PC-3 (cell line): ENCODE measurements at regions not wholly inside any gene's neighbourhood (a gene's known extent, or its start where the extent isn't known, plus 50 kb on each side); places are given as distances from the start of the nearest gene placed in this dataset.

Experiments
- ATAC-seq: fragments of 200-7000 bp; cut with Tn5 transposase; 2 replicates; pipeline ENCODE4 v1.9.1; 2020; ENCODE audit warnings: mild to moderate bottlenecking, moderate library complexity
- BruUV-seq: library from RNA; stranded (reverse); fragments of 400-500 nt; replicated peaks from 2 replicates; lab custom pipeline; 2021; lab: Mats Ljungman, UMichigan
- CTCF ChIA-PET: fragments of 300-600 bp; sonication (Branson Sonifier 250); formaldehyde crosslinking; loops from one replicate; lab custom pipeline; 2022; ENCODE audit warnings: antibody characterized with exemption; lab: Charles Lee
- POLR2A ChIA-PET: fragments of 300-600 bp; sonication (Branson Sonifier 250); formaldehyde crosslinking; loops from one replicate; lab custom pipeline; 2022; ENCODE audit warnings: antibody characterized with exemption; ENCODE audit not compliant: unreplicated experiment; lab: Charles Lee
- DNase-seq: peaks from one replicate; pipeline ENCODE4 v3.0.0-alpha.2; 2015
- H2AFZ ChIP-seq: fragments of 300-600 bp; sonication (generic); 2 replicates; pipeline ENCODE4 v1.6.0; 2016; ENCODE audit warnings: antibody characterized with exemption, low read length
- H3F3A ChIP-seq: fragments of 300-600 bp; sonication (generic); one replicate; pipeline ENCODE4 v1.6.0; 2017; ENCODE audit warnings: antibody characterized with exemption, low read length, control low read depth, mild to moderate bottlenecking; ENCODE audit not compliant: unreplicated experiment
- H3K27ac ChIP-seq: fragments of 300-600 bp; sonication (generic); 2 replicates; pipeline ENCODE4 v1.5.1; 2016; ENCODE audit warnings: mild to moderate bottlenecking, low read length
- H3K27me3 ChIP-seq: fragments of 300-600 bp; sonication (generic); 2 replicates; pipeline ENCODE4 v1.6.1; 2016; ENCODE audit warnings: low read length, mixed read lengths
- H3K36me3 ChIP-seq: fragments of 300-600 bp; sonication (generic); 2 replicates; pipeline ENCODE4 v1.6.1; 2016; ENCODE audit warnings: low read depth, mixed run types, low read length, mixed read lengths
- H3K4me1 ChIP-seq: fragments of 300-600 bp; sonication (generic); 2 replicates; pipeline ENCODE4 v1.5.1; 2016; ENCODE audit warnings: low read length; ENCODE audit not compliant: insufficient read depth
- H3K4me2 ChIP-seq: fragments of 300-600 bp; sonication (generic); 2 replicates; pipeline ENCODE4 v1.6.0; 2016; ENCODE audit warnings: low read length
- H3K4me3 ChIP-seq: fragments of 300-600 bp; sonication (generic); 2 replicates; pipeline ENCODE4 v1.5.1; 2016; ENCODE audit warnings: mild to moderate bottlenecking, low read length, mixed read lengths
- H3K79me2 ChIP-seq: fragments of 300-600 bp; sonication (generic); 2 replicates; pipeline ENCODE4 v1.6.1; 2017; ENCODE audit warnings: low read length, mixed read lengths
- H3K9ac ChIP-seq: fragments of 300-600 bp; sonication (generic); 2 replicates; pipeline ENCODE4 v1.6.0; 2016; ENCODE audit warnings: mild to moderate bottlenecking, low read length
- H3K9me2 ChIP-seq: fragments of 300-600 bp; sonication (generic); replicated peaks from 2 replicates; pipeline ENCODE4 v1.6.1; 2016; ENCODE audit warnings: mixed run types, low read length, mixed read lengths
- H3K9me3 ChIP-seq: fragments of 300-600 bp; sonication (generic); 2 replicates; pipeline ENCODE4 v1.6.1; 2016; ENCODE audit warnings: low read length, mixed read lengths
- H4K20me1 ChIP-seq: fragments of 300-600 bp; sonication (generic); 2 replicates; pipeline ENCODE4 v1.6.1; 2016; ENCODE audit warnings: low read length, mixed read lengths
- CTCF ChIP-seq: fragments of 300-600 bp; sonication (generic); conservative IDR thresholded peaks from 2 replicates; pipeline ENCODE4 v1.5.1; 2017; ENCODE audit warnings: antibody characterized with exemption, low read depth, mild to moderate bottlenecking, low read length
- EZH2 ChIP-seq: fragments of 300-600 bp; sonication (generic); IDR thresholded peaks from one replicate; pipeline ENCODE4 v1.6.1; 2017; ENCODE audit warnings: antibody characterized with exemption, mild to moderate bottlenecking, low read length; ENCODE audit not compliant: unreplicated experiment
- EZH2phosphoT487 ChIP-seq: fragments of 300-600 bp; sonication (generic); IDR thresholded peaks from 2 replicates; pipeline ENCODE4 v1.6.1; 2018; ENCODE audit warnings: mild to moderate bottlenecking, antibody characterized with exemption, low read length, borderline replicate concordance
- intact Hi-C: fragments of 100-400 bp; cut with micrococcal nuclease; formaldehyde crosslinking; loops from 2 replicates; pipeline ENCODE4 v1.9.0; 2023

- H3K36me3 ChIP-seq, result no peaks in the 10 kb centered on the region
- CTCF ChIA-PET, result no interaction called here
Measured at GRCh38 chr10:53572799-53573198, 800.2 kb upstream of the MBL2 start.

GRCh38 chr10:53570221-53570620 lies 797.6 kb upstream of the MBL2 start:
- no peaks in the 10 kb centered on the region for H3K36me3 ChIP-seq
- 0 out of 2 replicates have a peak, but pooled peaks have one; percentile 11 for ATAC-seq
- H3K9me2 ChIP-seq, result no peaks in the 10 kb centered on the region
- H3K79me2 ChIP-seq, result no peaks in the 10 kb centered on the region
- H3K4me1 ChIP-seq, result no peaks in the 10 kb centered on the region
- no peaks in the 10 kb centered on the region for H3F3A ChIP-seq
- TF ChIP-seq EZH2phosphoT487 (no peak), CTCF (no peak), EZH2 (no peak)
- no peak overlapping the region for H2AFZ ChIP-seq
- no peaks in the 10 kb centered on the region for H4K20me1 ChIP-seq
- intact Hi-C loops, result no loop called here
- no peak overlapping the region for H3K27ac ChIP-seq
- POLR2A ChIA-PET, result no interaction called here
- CTCF ChIA-PET, result no interaction called here
- DNase-seq, result no peak
- H3K9me3 ChIP-seq, result 0 out of 2 replicates have a peak, but pooled peaks cover 8% of the 10 kb centered on the region
- H3K9ac ChIP-seq, result no peak overlapping the region
- no peaks in the 10 kb centered on the region for H3K27me3 ChIP-seq
- no peak overlapping the region for H3K4me3 ChIP-seq
- H3K4me2 ChIP-seq, result no peak overlapping the region
- no TSS peak for BruUV-seq

More at GRCh38 chr10:53572799-53573198, 800.2 kb upstream of the MBL2 start:
- no peak overlapping the region for H3K4me2 ChIP-seq
- no peaks in the 10 kb centered on the region for H3K79me2 ChIP-seq
- H3K27ac ChIP-seq, result no peak overlapping the region
- H4K20me1 ChIP-seq, result no peaks in the 10 kb centered on the region
- no peaks in the 10 kb centered on the region for H3F3A ChIP-seq
- BruUV-seq, result no TSS peak
- H3K4me1 ChIP-seq, result no peaks in the 10 kb centered on the region
- H3K9me3 ChIP-seq, result no peaks in the 10 kb centered on the region
- H3K9ac ChIP-seq, result no peak overlapping the region
- ATAC-seq (no peak), DNase-seq (no peak)
- no peak overlapping the region for H3K4me3 ChIP-seq
- no peaks in the 10 kb centered on the region for H3K27me3 ChIP-seq
- H3K9me2 ChIP-seq, result no peaks in the 10 kb centered on the region
- no peak overlapping the region for H2AFZ ChIP-seq
- intact Hi-C loops, result no loop called here
- POLR2A ChIA-PET, result no interaction called here
- TF ChIP-seq EZH2phosphoT487, result no peak
- no peak for TF ChIP-seq CTCF
- no peak for TF ChIP-seq EZH2

DNA sequence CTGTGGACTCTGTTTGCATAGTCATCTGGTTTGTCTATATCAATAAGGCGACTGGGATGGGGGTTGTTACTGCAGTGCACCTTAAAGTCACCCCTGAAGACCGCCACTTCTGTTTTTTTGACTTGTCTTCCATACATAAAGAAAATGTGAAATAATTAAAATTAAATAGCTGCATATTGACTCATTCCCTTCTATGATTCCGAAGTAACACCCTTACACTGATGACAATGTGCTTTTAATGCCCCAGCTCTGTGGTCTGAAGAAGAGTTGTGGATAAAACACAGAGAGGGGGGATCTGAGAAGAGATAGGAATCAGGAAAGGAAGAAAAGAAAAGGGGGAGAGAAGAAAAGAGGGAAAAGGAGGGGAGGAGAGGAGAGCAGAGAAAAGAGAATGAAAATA lies 796.9 kb upstream of the MBL2 start:
- H3K4me1 ChIP-seq, result no peaks in the 10 kb centered on the region
- no peaks in the 10 kb centered on the region for H3K36me3 ChIP-seq
- DNase-seq (no peak), ATAC-seq (peak; percentile 31; the same call in 1 of the 2 replicates)
- H4K20me1 ChIP-seq, result no peaks in the 10 kb centered on the region
- H3K27ac ChIP-seq, result no peak overlapping the region
- no peaks in the 10 kb centered on the region for H3K27me3 ChIP-seq
- CTCF ChIA-PET, result no interaction called here
- H3K9me3 ChIP-seq, result 0 out of 2 replicates have a peak, but pooled peaks cover 8% of the 10 kb centered on the region
- no peak overlapping the region for H3K4me2 ChIP-seq
- TF ChIP-seq EZH2, result no peak
- no peak for TF ChIP-seq CTCF
- TF ChIP-seq EZH2phosphoT487, result no peak
- no peak overlapping the region for H3K4me3 ChIP-seq
- no peak overlapping the region for H3K9ac ChIP-seq
- no peak overlapping the region for H2AFZ ChIP-seq
- intact Hi-C loops, result no loop called here
- H3K9me2 ChIP-seq, result no peaks in the 10 kb centered on the region
- no TSS peak for BruUV-seq
- no peaks in the 10 kb centered on the region for H3K79me2 ChIP-seq
- no peaks in the 10 kb centered on the region for H3F3A ChIP-seq
- POLR2A ChIA-PET, result interaction anchor here (0.5 kb wide), 1 partner anchor 42 kb away, joined by 4 read pairs; no protein-coding TSS in a partner anchor
